NT2/D1 (cell line): ENCODE measurements at regions not wholly inside any gene's neighbourhood (a gene's known extent, or its start where the extent isn't known, plus 50 kb on each side); places are given as distances from the start of the nearest gene placed in this dataset.

Experiments used
- SUZ12 ChIP-seq: IDR thresholded peaks from 2 replicates; pipeline ENCODE4 v1.6.1; 2011; ENCODE audit not compliant: insufficient read length, insufficient read depth; ENCODE audit errors: extremely low read depth
- ZNF274 ChIP-seq: IDR thresholded peaks from 2 replicates; pipeline ENCODE4 v1.6.1; 2011; ENCODE audit warnings: mild to moderate bottlenecking, low read depth, low read length

DNA sequence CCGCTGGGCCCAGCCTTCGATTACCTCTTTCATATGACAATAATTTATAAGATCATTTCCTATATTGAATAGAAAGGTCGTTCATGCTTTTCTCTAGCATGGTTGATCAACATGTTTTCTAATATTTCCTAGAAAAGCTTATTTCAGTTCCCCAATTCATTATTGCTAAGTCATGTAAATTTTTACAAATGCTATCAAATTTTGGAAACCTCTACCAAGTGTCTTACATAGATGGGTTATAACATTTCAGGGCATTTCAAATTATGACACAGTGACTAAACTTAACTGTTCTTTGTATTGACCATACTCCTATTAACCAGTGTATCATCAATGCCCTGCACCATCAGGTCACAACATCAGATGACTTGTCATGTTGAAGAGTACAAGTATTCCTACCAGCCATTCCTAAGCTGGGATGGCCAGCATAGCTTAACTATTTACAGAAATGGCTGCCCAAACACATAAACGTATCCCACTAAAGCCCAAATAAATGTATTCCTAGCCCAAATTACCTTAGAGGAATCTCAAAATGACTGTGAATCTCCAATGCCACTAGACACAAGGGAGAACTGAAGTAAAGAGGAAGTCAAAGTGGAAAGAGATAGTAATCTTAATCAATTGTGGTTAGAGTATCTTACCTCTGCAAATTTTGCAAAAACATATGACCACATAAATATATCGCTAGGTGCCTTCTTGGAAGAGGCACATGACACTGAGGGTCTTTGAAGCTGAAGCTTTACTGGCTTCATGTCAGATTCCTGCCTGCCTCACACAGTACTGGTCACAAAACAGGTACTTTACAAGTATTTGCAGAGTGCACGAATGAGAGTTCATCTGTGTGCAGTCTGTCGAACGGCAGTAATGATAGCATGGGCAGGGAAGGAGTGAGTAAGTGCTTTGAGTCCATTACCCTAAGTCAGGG is 87.3 kb upstream of the TLK1 start:
- TF ChIP-seq SUZ12 (no peak), ZNF274 (no peak)
